SK-N-MC (cell line): ENCODE measurements at regions not wholly inside any gene's neighbourhood (a gene's known extent, or its start where the extent isn't known, plus 50 kb on each side); places are given as distances from the start of the nearest gene placed in this dataset.

Experiments
- EZH2 ChIP-seq: fragments of 200-600 bp; sonication (generic); IDR thresholded peaks from one replicate; pipeline ENCODE4 v1.6.1; 2017; ENCODE audit warnings: antibody characterized with exemption
- FOXP2 ChIP-seq: optimal IDR thresholded peaks from 2 replicates; pipeline ENCODE3; 2011; ENCODE audit warnings: mild to moderate bottlenecking, moderate library complexity; ENCODE audit not compliant: insufficient read depth; ENCODE audit errors: extremely low read length, control extremely low read depth
- POLR2AphosphoS5 ChIP-seq: IDR thresholded peaks from 2 replicates; pipeline ENCODE4 v1.6.1; 2012; ENCODE audit warnings: mild to moderate bottlenecking, low read depth, low read length, borderline replicate concordance

- TF ChIP-seq EZH2 (no peak), POLR2AphosphoS5 (no peak), FOXP2 (no peak)
Measured at GRCh38 chr6:101126501-101126900, 245.4 kb upstream of the ASCC3 start.
